HepG2 (cell line): ENCODE measurements at regions not wholly inside any gene's neighbourhood (a gene's known extent, or its start where the extent isn't known, plus 50 kb on each side); places are given as distances from the start of the nearest gene placed in this dataset.

Source experiments
- ATAC-seq: fragments of 200-7000 bp; cut with Tn5 transposase; 3 replicates; pipeline ENCODE4 v1.9.1; 2020; ENCODE audit warnings: mild to moderate bottlenecking, moderate library complexity
- BruUV-seq: library from RNA; stranded (reverse); fragments of 400-500 nt; replicated peaks from 2 replicates; lab custom pipeline; 2021; lab: Mats Ljungman, UMichigan
- CTCF ChIA-PET: fragments of 300-600 bp; formaldehyde crosslinking; extraction: SDS; loops from one replicate; lab custom pipeline; 2021; ENCODE audit warnings: low total read pairs, inconsistent platforms, low intra/inter-chr PET ratio; lab: Yijun Ruan, JAX
- POLR2A ChIA-PET: fragments of 350-600 bp; sonication (Branson Sonifier 250); formaldehyde crosslinking; loops from one replicate; lab custom pipeline; 2020; ENCODE audit warnings: antibody characterized with exemption, inconsistent platforms; lab: Yijun Ruan, JAX
- DNase-seq: peaks from one replicate; pipeline ENCODE4 v3.0.0-alpha.2; 2015; ENCODE audit warnings: low spot score
- FAIRE-seq: peaks from 3 replicates; lab custom pipeline; 2011; peaks lifted over from hg19 to GRCh38; lab: Jason Lieb, UNC
- H2AFZ ChIP-seq: one replicate; pipeline ENCODE4 v1.6.1; 2011; ENCODE audit warnings: low read length, inconsistent platforms
- H3K27ac ChIP-seq: fragments of 300-600 bp; 3 replicates; pipeline ENCODE4 v1.8.0; 2011; ENCODE audit warnings: mixed run types, mild to moderate bottlenecking, mixed read lengths, low read length, inconsistent platforms; ENCODE audit not compliant: insufficient read depth; ENCODE audit errors: extremely low read length
- H3K27me3 ChIP-seq, 2 experiments: fragments of 200-600 bp in 1 of 2; 2 replicates in 1 of 2; 3 replicates in 1 of 2; pipeline versions ENCODE4 v1.6.0 to v1.8.0; 2011; ENCODE audit warnings: low read length in 2 of 2, mild to moderate bottlenecking in 2 of 2, moderate library complexity in 2 of 2, inconsistent platforms in 1 of 2; ENCODE audit not compliant: insufficient read depth in 2 of 2, control insufficient read depth in 1 of 2
- H3K36me3 ChIP-seq, 2 experiments: fragments of 200-600 bp in 1 of 2; replicated peaks in 1 of 2; 2 replicates in 1 of 2; 3 replicates in 1 of 2; pipeline versions ENCODE4 v1.5.1 to v1.8.0; 2011; ENCODE audit warnings: low read length in 2 of 2, inconsistent platforms in 1 of 2; ENCODE audit not compliant: insufficient read depth in 2 of 2, control insufficient read depth in 1 of 2
- H3K4me1 ChIP-seq: 2 replicates; pipeline ENCODE4 v1.5.1; 2012; ENCODE audit warnings: low read length, inconsistent platforms; ENCODE audit not compliant: insufficient read depth
- H3K4me2 ChIP-seq: 2 replicates; pipeline ENCODE4 v1.6.0; 2011; ENCODE audit warnings: low read depth, low read length, inconsistent platforms
- H3K4me3 ChIP-seq, 3 experiments: fragments of 200-600 bp in 1 of 3; sonication (generic), shearing (Covaris generic) in 1 of 3; replicated peaks in 1 of 3; 2 replicates each; pipeline ENCODE4 v1.5.1; 2011 to 2016; ENCODE audit warnings: low read length in 3 of 3, inconsistent platforms in 2 of 3, low read depth in 2 of 3, mild to moderate bottlenecking in 2 of 3, control low read depth in 1 of 3, mixed read lengths in 1 of 3; ENCODE audit not compliant: insufficient read depth in 1 of 3
- H3K79me2 ChIP-seq: one replicate; pipeline ENCODE4 v1.6.1; 2011; ENCODE audit warnings: low read length, inconsistent platforms; ENCODE audit not compliant: insufficient read depth
- H3K9ac ChIP-seq: 2 replicates; pipeline ENCODE4 v1.6.0; 2011; ENCODE audit warnings: mild to moderate bottlenecking, low read depth, low read length, inconsistent platforms; ENCODE audit not compliant: insufficient read depth
- H3K9me3 ChIP-seq: 2 replicates; pipeline ENCODE4 v1.5.1; 2012; ENCODE audit warnings: mild to moderate bottlenecking, low read length
- H4K20me1 ChIP-seq: 2 replicates; pipeline ENCODE4 v1.6.0; 2011; ENCODE audit warnings: inconsistent platforms, mild to moderate bottlenecking, low read length, moderate library complexity; ENCODE audit not compliant: insufficient read depth
- ARHGAP35 ChIP-seq: sonication (generic); formaldehyde crosslinking; IDR thresholded peaks from 2 replicates; pipeline ENCODE4 v1.9.0; 2022; ENCODE audit warnings: mild to moderate bottlenecking, inconsistent platforms, moderate library complexity, missing genetic modification reagents, borderline replicate concordance
- FOSL1 ChIP-seq: sonication (generic); formaldehyde crosslinking; IDR thresholded peaks from 2 replicates; pipeline ENCODE4 v1.9.0; 2021; ENCODE audit warnings: missing genetic modification reagents, borderline replicate concordance
- GPBP1L1 ChIP-seq: sonication (generic); formaldehyde crosslinking; IDR thresholded peaks from 2 replicates; pipeline ENCODE4 v1.5.0; 2020; ENCODE audit warnings: mild to moderate bottlenecking, missing genetic modification reagents
- HDAC2 ChIP-seq: sonication (generic); formaldehyde crosslinking; IDR thresholded peaks from 2 replicates; pipeline ENCODE4 v1.4.0; 2020; ENCODE audit warnings: missing genetic modification reagents
- HDAC6 ChIP-seq: fragments of 200-600 bp; sonication (generic); IDR thresholded peaks from 2 replicates; pipeline ENCODE4 v1.7.0; 2017; ENCODE audit warnings: mild to moderate bottlenecking, antibody characterized with exemption, low read length, low read depth
- HMGXB4 ChIP-seq, 2 experiments: sonication (generic) in 1 of 2; formaldehyde crosslinking in 1 of 2; IDR thresholded peaks; 2 replicates each; pipeline versions ENCODE4 v1.4.0 to v1.6.1; 2018 to 2020; ENCODE audit warnings: missing genetic modification reagents in 2 of 2, borderline replicate concordance in 1 of 2, low read depth in 1 of 2, mild to moderate bottlenecking in 1 of 2, missing biosample characterization in 1 of 2
- HNF1A ChIP-seq, 2 experiments: sonication (generic) in 1 of 2; formaldehyde crosslinking in 1 of 2; IDR thresholded peaks; 2 replicates each; pipeline versions ENCODE4 v1.4.0 to v1.6.1; 2016 to 2020; ENCODE audit warnings: borderline replicate concordance in 1 of 2, low read depth in 1 of 2, mild to moderate bottlenecking in 1 of 2, missing genetic modification reagents in 1 of 2
- IRF1 ChIP-seq: sonication (generic); formaldehyde crosslinking; IDR thresholded peaks from 2 replicates; pipeline ENCODE4 v1.4.0; 2020; ENCODE audit warnings: low read depth, mild to moderate bottlenecking, missing genetic modification reagents
- MXD1 ChIP-seq: sonication (generic); formaldehyde crosslinking; IDR thresholded peaks from 2 replicates; pipeline ENCODE4 v1.4.0; 2020; ENCODE audit warnings: mild to moderate bottlenecking, missing genetic modification reagents
- PCBP2 ChIP-seq: fragments of 200-400 bp; formaldehyde crosslinking; optimal IDR thresholded peaks from 2 replicates; pipeline ENCODE3; 2018; ENCODE audit warnings: low read length, low read depth; ENCODE audit not compliant: poor library complexity, severe bottlenecking
- RFX5 ChIP-seq: IDR thresholded peaks from 2 replicates; pipeline ENCODE4 v1.6.1; 2011; ENCODE audit warnings: low read depth, low read length, improper control_type of control experiment
- SP1 ChIP-seq, 2 experiments: fragments of 450-650 bp in 1 of 2; sonication (generic) in 1 of 2; formaldehyde crosslinking in 1 of 2; IDR thresholded peaks; 2 replicates each; pipeline versions ENCODE4 v1.4.0 to v1.6.1; 2016 to 2020; ENCODE audit warnings: missing genetic modification reagents in 1 of 2
- TGIF2 ChIP-seq: IDR thresholded peaks from 2 replicates; pipeline ENCODE4 v1.6.1; 2016; ENCODE audit warnings: control low read depth, missing compliant biosample characterization
- ZBTB7A ChIP-seq: sonication (generic); formaldehyde crosslinking; IDR thresholded peaks from 2 replicates; pipeline ENCODE4 v1.8.0; 2022; ENCODE audit warnings: mild to moderate bottlenecking, missing genetic modification reagents
- WGBS: methylation state at CpG from one replicate; pipeline ENCODE4 v1.1.6; 2017; ENCODE audit warnings: low lambda C conversion rate; 5-methylcytosine and 5-hydroxymethylcytosine counted together
- in situ Hi-C: cut with HindIII; loops from 2 replicates; pipeline ENCODE4 v1.10.0; 2017; ENCODE audit warnings: low pct_unique_long_range_greater_than_20kb; ENCODE audit not compliant: extremely low pct_ligation_motif_present
- intact Hi-C: fragments of 100-400 bp; cut with micrococcal nuclease; formaldehyde crosslinking; loops from one replicate; pipeline ENCODE4 v1.10.0; 2022; ENCODE audit not compliant: unreplicated experiment

- CTCF ChIA-PET = no interaction called here
- no peaks in the 10 kb centered on the region for H3K36me3 ChIP-seq
- H3K27ac ChIP-seq = no peak overlapping the region
- no peaks in the 10 kb centered on the region for H3K79me2 ChIP-seq
- no peak overlapping the region for H2AFZ ChIP-seq
- WGBS = 40% methylated on average over 3 of the region's 3 CpGs
- H3K4me2 ChIP-seq = no peak overlapping the region
- ATAC-seq (no peak), DNase-seq (no peak), FAIRE-seq (no peak)
- in situ Hi-C loops = no loop called here
- H4K20me1 ChIP-seq = no peaks in the 10 kb centered on the region
- no peak overlapping the region for H3K9ac ChIP-seq
- POLR2A ChIA-PET = no interaction called here
- H3K4me3 ChIP-seq = no peak overlapping the region
- no peaks in the 10 kb centered on the region for H3K4me1 ChIP-seq
- no peaks in the 10 kb centered on the region for H3K9me3 ChIP-seq
- intact Hi-C loops = no loop called here
- BruUV-seq = no TSS peak
- peaks cover 2 to 36% of the 10 kb centered on the region in 2 experiments; a peak in 4 of 5 replicates for H3K27me3 ChIP-seq
- TF ChIP-seq HDAC2 (CRISPR knock-in tag) (no peak), FOSL1 (CRISPR knock-in tag) (no peak), HDAC6 (no peak), GPBP1L1 (CRISPR knock-in tag) (no peak), HMGXB4 (CRISPR knock-in tag; IDR thresholded peaks at IDR 0.05; ENCODE audit: borderline replicate concordance in 1 of 2, low read depth in 1 of 2) (no peak), SP1 (IDR thresholded peaks at IDR 0.05) (no peak), SP1 (CRISPR knock-in tag; IDR thresholded peaks at IDR 0.05) (no peak), ARHGAP35 (CRISPR knock-in tag) (no peak), PCBP2 (no peak), MXD1 (CRISPR knock-in tag) (no peak), IRF1 (CRISPR knock-in tag) (no peak), RFX5 (no peak), ZBTB7A (CRISPR knock-in tag) (no peak), HNF1A (IDR thresholded peaks at IDR 0.05; ENCODE audit: low read depth) (no peak), HNF1A (CRISPR knock-in tag; IDR thresholded peaks at IDR 0.05; ENCODE audit: borderline replicate concordance) (no peak), TGIF2 (CRISPR knock-in tag) (no peak)
Observed at GRCh38 chr1:11412141-11412540, 66.8 kb upstream of the DISP3 start.
